ENCODE measurements at regions not wholly inside any gene's neighbourhood (a gene's known extent, or its start where the extent isn't known, plus 50 kb on each side); places are given as distances from the start of the nearest gene placed in this dataset.

GRCh38 chr4:115609631-115610030 is 496.2 kb upstream of the NDST4 start:
- Histone ChIP-seq H3K36me3 (replicated peaks; ENCODE audit: insufficient read depth, low read length) (no peaks in the 10 kb centered on the region), H3K4me2 (ENCODE audit: low read depth, low read length) (no peak overlapping the region), H3K9me2 (replicated peaks; ENCODE audit: insufficient read depth, low read length) (no peaks in the 10 kb centered on the region), H3K79me2 (ENCODE audit: low read length) (no peaks in the 10 kb centered on the region), H2AFZ (ENCODE audit: low read length) (no peak overlapping the region), H3F3A (ENCODE audit: insufficient read depth, low read length) (no peaks in the 10 kb centered on the region), H3K27ac (ENCODE audit: low read length) (no peak overlapping the region), H3K9ac (ENCODE audit: low read length) (no peak overlapping the region), H4K20me1 (ENCODE audit: insufficient read depth, low read length) (no peaks in the 10 kb centered on the region), H3K9me3 (replicated peaks; ENCODE audit: insufficient read depth, low read length) (no peaks in the 10 kb centered on the region), H3K27me3 (replicated peaks; ENCODE audit: insufficient read depth, low read length) (no peaks in the 10 kb centered on the region), H3K4me3 (ENCODE audit: low read length) (no peak overlapping the region), H3K4me1 (ENCODE audit: low read length) (no peaks in the 10 kb centered on the region)
- TF ChIP-seq CTCF (IDR thresholded peaks at IDR 0.05; ENCODE audit: low read length) (no peak), EZH2phosphoT487 (IDR thresholded peaks at IDR 0.05; ENCODE audit: low read length) (no peak), EZH2 (optimal IDR thresholded peaks at IDR 0.05; ENCODE audit: low read depth, low read length) (no peak)
- no peak for DNase-seq

GRCh38 chr4:115607311-115607710 is 493.9 kb upstream of the NDST4 start:
- Histone ChIP-seq H3K27ac (ENCODE audit: low read length) (no peak overlapping the region), H3K9me3 (replicated peaks; ENCODE audit: insufficient read depth, low read length) (no peaks in the 10 kb centered on the region), H3K4me1 (ENCODE audit: low read length) (no peaks in the 10 kb centered on the region), H3K36me3 (replicated peaks; ENCODE audit: insufficient read depth, low read length) (no peaks in the 10 kb centered on the region), H3K4me3 (ENCODE audit: low read length) (no peak overlapping the region), H3K9me2 (replicated peaks; ENCODE audit: insufficient read depth, low read length) (no peaks in the 10 kb centered on the region), H3F3A (ENCODE audit: insufficient read depth, low read length) (no peaks in the 10 kb centered on the region), H4K20me1 (ENCODE audit: insufficient read depth, low read length) (no peaks in the 10 kb centered on the region), H2AFZ (ENCODE audit: low read length) (no peak overlapping the region), H3K27me3 (replicated peaks; ENCODE audit: insufficient read depth, low read length) (no peaks in the 10 kb centered on the region), H3K4me2 (ENCODE audit: low read depth, low read length) (no peak overlapping the region), H3K9ac (ENCODE audit: low read length) (no peak overlapping the region), H3K79me2 (ENCODE audit: low read length) (no peaks in the 10 kb centered on the region)
- DNase-seq: no peak
- no peak for TF ChIP-seq EZH2phosphoT487 (IDR thresholded peaks at IDR 0.05; ENCODE audit: low read length)

- no peak for DNase-seq
- Histone ChIP-seq H3K4me3 (ENCODE audit: low read length) (no peak overlapping the region), H3K27ac (ENCODE audit: low read length) (no peak overlapping the region), H3K4me2 (ENCODE audit: low read depth, low read length) (no peak overlapping the region), H3K9me2 (replicated peaks; ENCODE audit: insufficient read depth, low read length) (no peaks in the 10 kb centered on the region), H3K36me3 (replicated peaks; ENCODE audit: insufficient read depth, low read length) (no peaks in the 10 kb centered on the region), H2AFZ (ENCODE audit: low read length) (no peak overlapping the region), H3K79me2 (ENCODE audit: low read length) (no peaks in the 10 kb centered on the region), H3K4me1 (ENCODE audit: low read length) (no peaks in the 10 kb centered on the region), H3K27me3 (replicated peaks; ENCODE audit: insufficient read depth, low read length) (no peaks in the 10 kb centered on the region), H4K20me1 (ENCODE audit: insufficient read depth, low read length) (no peaks in the 10 kb centered on the region), H3K9ac (ENCODE audit: low read length) (no peak overlapping the region), H3F3A (ENCODE audit: insufficient read depth, low read length) (no peaks in the 10 kb centered on the region), H3K9me3 (replicated peaks; ENCODE audit: insufficient read depth, low read length) (no peaks in the 10 kb centered on the region)
- TF ChIP-seq CTCF (IDR thresholded peaks at IDR 0.05; ENCODE audit: low read length): no peak
- TF ChIP-seq EZH2phosphoT487 (IDR thresholded peaks at IDR 0.05; ENCODE audit: low read length): no peak
Measured at GRCh38 chr4:115596265-115597001, 483.0 kb upstream of the NDST4 start.

- H2AFZ ChIP-seq (ENCODE audit: low read length): no peak overlapping the region
- no peaks in the 10 kb centered on the region for H4K20me1 ChIP-seq (ENCODE audit: insufficient read depth, low read length)
- no peaks in the 10 kb centered on the region for H3K4me1 ChIP-seq (ENCODE audit: low read length)
- no peaks in the 10 kb centered on the region for H3K79me2 ChIP-seq (ENCODE audit: low read length)
- DNase-seq: no peak
- no peak for TF ChIP-seq CTCF (IDR thresholded peaks at IDR 0.05; ENCODE audit: low read length)
- TF ChIP-seq EZH2 (optimal IDR thresholded peaks at IDR 0.05; ENCODE audit: low read depth, low read length): no peak
- no peak for TF ChIP-seq EZH2phosphoT487 (IDR thresholded peaks at IDR 0.05; ENCODE audit: low read length)
- no peak overlapping the region for H3K4me3 ChIP-seq (ENCODE audit: low read length)
- no peaks in the 10 kb centered on the region for H3F3A ChIP-seq (ENCODE audit: insufficient read depth, low read length)
- no peaks in the 10 kb centered on the region for H3K36me3 ChIP-seq (replicated peaks; ENCODE audit: insufficient read depth, low read length)
- no peaks in the 10 kb centered on the region for H3K9me3 ChIP-seq (replicated peaks; ENCODE audit: insufficient read depth, low read length)
- H3K9me2 ChIP-seq (replicated peaks; ENCODE audit: insufficient read depth, low read length): no peaks in the 10 kb centered on the region
- no peak overlapping the region for H3K4me2 ChIP-seq (ENCODE audit: low read depth, low read length)
- no peaks in the 10 kb centered on the region for H3K27me3 ChIP-seq (replicated peaks; ENCODE audit: insufficient read depth, low read length)
- H3K9ac ChIP-seq (ENCODE audit: low read length): no peak overlapping the region
- H3K27ac ChIP-seq (ENCODE audit: low read length): no peak overlapping the region
Measured at GRCh38 chr4:115580901-115581300, 467.5 kb upstream of the NDST4 start.

Data from MM.1S (cell line).